ENCODE measurements at regions not wholly inside any gene's neighbourhood (a gene's known extent, or its start where the extent isn't known, plus 50 kb on each side); places are given as distances from the start of the nearest gene placed in this dataset.

DNA sequence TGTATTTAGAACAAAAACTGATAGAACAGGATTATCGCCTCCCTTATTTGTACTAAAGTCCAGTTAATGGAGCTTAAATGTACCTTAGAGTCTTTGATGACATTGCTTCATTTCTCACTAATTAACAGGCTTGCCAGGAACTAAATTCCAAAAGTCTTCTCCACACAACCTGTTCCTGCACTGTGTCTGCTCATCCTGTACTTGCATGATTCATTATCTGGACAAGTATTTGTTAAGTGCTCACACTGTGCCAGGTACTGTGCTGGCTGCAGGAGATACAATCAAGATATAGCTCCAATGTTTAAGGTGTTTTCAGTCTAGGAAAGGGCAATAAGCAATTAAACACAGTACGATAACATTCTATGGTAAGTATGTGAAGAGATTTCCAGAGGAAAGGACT lies 485.9 kb upstream of the TENM4 start:
- TF ChIP-seq CTCF (IDR thresholded peaks at IDR 0.05; ENCODE audit: low read length) (no peak), EZH2 (IDR thresholded peaks at IDR 0.05; ENCODE audit: borderline replicate concordance, low read length) (no peak)

All from OCI-LY1 (cell line).